ENCODE measurements at regions not wholly inside any gene's neighbourhood (a gene's known extent, or its start where the extent isn't known, plus 50 kb on each side); places are given as distances from the start of the nearest gene placed in this dataset.

GRCh38 chr12:105912882-105913678 lies 225.7 kb downstream of the NUAK1 start:
- in situ Hi-C loops (cut with HindIII; ENCODE audit: low sequenced_read_pairs) = no loop called here

GRCh38 chr12:105915997-105916759 lies 222.6 kb downstream of the NUAK1 start:
- in situ Hi-C loops (cut with HindIII; ENCODE audit: low sequenced_read_pairs) = no loop called here

GRCh38 chr12:105916760-105917039 lies 222.1 kb downstream of the NUAK1 start:
- in situ Hi-C loops (cut with HindIII; ENCODE audit: low sequenced_read_pairs) = no loop called here

GRCh38 chr12:105920161-105920684 lies 218.5 kb downstream of the NUAK1 start:
- in situ Hi-C loops (cut with HindIII; ENCODE audit: low sequenced_read_pairs) = no loop called here

GRCh38 chr12:105921055-105921454 lies 217.7 kb downstream of the NUAK1 start:
- in situ Hi-C loops (cut with HindIII; ENCODE audit: low sequenced_read_pairs) = no loop called here

GRCh38 chr12:105921872-105922669 lies 216.7 kb downstream of the NUAK1 start:
- in situ Hi-C loops (cut with HindIII; ENCODE audit: low sequenced_read_pairs) = no loop called here

GRCh38 chr12:105922670-105923102 lies 216.1 kb downstream of the NUAK1 start:
- in situ Hi-C loops (cut with HindIII; ENCODE audit: low sequenced_read_pairs) = no loop called here

GRCh38 chr12:105924526-105925208 lies 214.1 kb downstream of the NUAK1 start:
- in situ Hi-C loops (cut with HindIII; ENCODE audit: low sequenced_read_pairs) = no loop called here

- in situ Hi-C loops (cut with HindIII; ENCODE audit: low sequenced_read_pairs) = no loop called here
These were observed 211.2 kb downstream of the NUAK1 start for GRCh38 chr12:105927564-105927963.

- in situ Hi-C loops (cut with HindIII; ENCODE audit: low sequenced_read_pairs) = no loop called here
These were observed 210.3 kb downstream of the NUAK1 start for GRCh38 chr12:105928436-105928835.

GRCh38 chr12:105929192-105929591 lies 209.6 kb downstream of the NUAK1 start:
- in situ Hi-C loops (cut with HindIII; ENCODE audit: low sequenced_read_pairs) = no loop called here

- in situ Hi-C loops (cut with HindIII; ENCODE audit: low sequenced_read_pairs) = no loop called here
These were observed 207.9 kb downstream of the NUAK1 start for GRCh38 chr12:105930557-105931503.

GRCh38 chr12:105931762-105932570 lies 206.8 kb downstream of the NUAK1 start:
- in situ Hi-C loops (cut with HindIII; ENCODE audit: low sequenced_read_pairs) = no loop called here

- in situ Hi-C loops (cut with HindIII; ENCODE audit: low sequenced_read_pairs) = no loop called here
These were observed 204.8 kb downstream of the NUAK1 start for GRCh38 chr12:105933671-105934665.

- in situ Hi-C loops (cut with HindIII; ENCODE audit: low sequenced_read_pairs) = no loop called here
These were observed 203.6 kb downstream of the NUAK1 start for GRCh38 chr12:105935106-105935505.

- in situ Hi-C loops (cut with HindIII; ENCODE audit: low sequenced_read_pairs) = no loop called here
These were observed 202.8 kb downstream of the NUAK1 start for GRCh38 chr12:105935981-105936380.

GRCh38 chr12:105936496-105936895 lies 202.3 kb downstream of the NUAK1 start:
- in situ Hi-C loops (cut with HindIII; ENCODE audit: low sequenced_read_pairs) = no loop called here

- in situ Hi-C loops (cut with HindIII; ENCODE audit: low sequenced_read_pairs) = no loop called here
These were observed 201.7 kb downstream of the NUAK1 start for GRCh38 chr12:105937009-105937408.

All from DLD1 (cell line).